Suprapubic skin (tissue), 4 donors: ENCODE measurements at regions not wholly inside any gene's neighbourhood (a gene's known extent, or its start where the extent isn't known, plus 50 kb on each side); places are given as distances from the start of the nearest gene placed in this dataset.

Experiments used
- EP300 ChIP-seq: sonication (generic); formaldehyde crosslinking; IDR thresholded peaks from one replicate; pipeline ENCODE4 v1.6.1; 2017; ENCODE audit warnings: antibody characterized with exemption
- POLR2A ChIP-seq, 2 donors: fragments of 450-650 bp; IDR thresholded peaks; one replicate each; pipeline ENCODE4 v1.6.1; 2017; ENCODE audit warnings: antibody characterized with exemption in 2 of 2, mild to moderate bottlenecking in 2 of 2, moderate library complexity in 2 of 2
- POLR2AphosphoS5 ChIP-seq, 3 donors: sonication (generic); formaldehyde crosslinking; IDR thresholded peaks; one replicate each; pipeline ENCODE4 v1.6.1; 2017; ENCODE audit warnings: antibody characterized with exemption in 3 of 3
- TF ChIP-seq, protein P1 (sequence below), 2 donors: fragments of 200-600 bp in 1 of 2; fragments of 450-650 bp in 1 of 2; sonication (generic) in 1 of 2; IDR thresholded peaks; one replicate each; pipeline ENCODE4 v1.5.1; 2016 to 2019; ENCODE audit warnings: antibody characterized with exemption in 2 of 2, mild to moderate bottlenecking in 1 of 2, moderate library complexity in 1 of 2

DNA sequence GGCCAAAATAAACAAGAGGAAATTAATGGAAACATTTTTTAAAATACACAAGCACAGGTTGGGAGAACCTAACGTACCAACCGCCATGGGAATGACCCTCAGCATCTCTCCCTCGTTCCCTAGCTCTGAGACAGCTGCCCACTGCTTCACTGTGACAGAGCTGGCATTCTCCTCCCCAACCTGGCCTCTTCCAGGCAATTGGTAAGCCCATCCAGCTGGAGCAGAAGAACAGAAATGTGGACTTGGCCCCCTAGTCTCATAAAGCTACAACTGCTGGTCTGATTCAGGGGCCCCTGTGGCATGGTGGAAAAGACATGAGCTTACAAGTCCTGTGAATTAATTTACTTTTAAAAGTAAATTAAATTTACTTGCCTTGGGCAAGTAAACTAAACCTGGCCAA lies 245.1 kb downstream of the PTTG2 start:
- TF ChIP-seq, protein P1, sequence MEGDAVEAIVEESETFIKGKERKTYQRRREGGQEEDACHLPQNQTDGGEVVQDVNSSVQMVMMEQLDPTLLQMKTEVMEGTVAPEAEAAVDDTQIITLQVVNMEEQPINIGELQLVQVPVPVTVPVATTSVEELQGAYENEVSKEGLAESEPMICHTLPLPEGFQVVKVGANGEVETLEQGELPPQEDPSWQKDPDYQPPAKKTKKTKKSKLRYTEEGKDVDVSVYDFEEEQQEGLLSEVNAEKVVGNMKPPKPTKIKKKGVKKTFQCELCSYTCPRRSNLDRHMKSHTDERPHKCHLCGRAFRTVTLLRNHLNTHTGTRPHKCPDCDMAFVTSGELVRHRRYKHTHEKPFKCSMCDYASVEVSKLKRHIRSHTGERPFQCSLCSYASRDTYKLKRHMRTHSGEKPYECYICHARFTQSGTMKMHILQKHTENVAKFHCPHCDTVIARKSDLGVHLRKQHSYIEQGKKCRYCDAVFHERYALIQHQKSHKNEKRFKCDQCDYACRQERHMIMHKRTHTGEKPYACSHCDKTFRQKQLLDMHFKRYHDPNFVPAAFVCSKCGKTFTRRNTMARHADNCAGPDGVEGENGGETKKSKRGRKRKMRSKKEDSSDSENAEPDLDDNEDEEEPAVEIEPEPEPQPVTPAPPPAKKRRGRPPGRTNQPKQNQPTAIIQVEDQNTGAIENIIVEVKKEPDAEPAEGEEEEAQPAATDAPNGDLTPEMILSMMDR (IDR thresholded peaks at IDR 0.05), result no peak
- TF ChIP-seq POLR2AphosphoS5 (IDR thresholded peaks at IDR 0.05), result no peak
- TF ChIP-seq POLR2A (IDR thresholded peaks at IDR 0.05), result no peak
- no peak for TF ChIP-seq EP300
